ENCODE measurements at regions not wholly inside any gene's neighbourhood (a gene's known extent, or its start where the extent isn't known, plus 50 kb on each side); places are given as distances from the start of the nearest gene placed in this dataset.

DNA sequence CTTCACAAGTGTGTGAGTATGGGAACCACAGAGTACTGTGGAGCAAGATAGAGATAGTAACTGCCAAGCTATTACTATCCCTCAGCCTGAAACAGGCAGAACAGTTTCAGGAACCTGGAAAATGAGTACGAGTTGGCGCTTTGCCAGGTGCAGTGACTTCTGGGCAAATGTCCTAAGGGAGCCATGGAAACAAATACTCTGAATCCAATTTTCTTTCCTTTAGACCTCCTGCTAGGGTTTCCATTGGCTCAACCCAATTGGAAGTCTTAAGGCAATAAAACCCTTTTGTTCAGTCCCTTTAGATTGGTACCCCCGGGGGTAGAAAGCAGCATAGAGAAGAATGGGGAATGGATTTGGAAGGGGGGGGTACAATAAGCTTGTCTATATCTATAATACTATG is 205.0 kb upstream of the EPHA7 start:
- no peak for TF ChIP-seq POLR2A (IDR thresholded peaks at IDR 0.05)
- TF ChIP-seq, protein P1, sequence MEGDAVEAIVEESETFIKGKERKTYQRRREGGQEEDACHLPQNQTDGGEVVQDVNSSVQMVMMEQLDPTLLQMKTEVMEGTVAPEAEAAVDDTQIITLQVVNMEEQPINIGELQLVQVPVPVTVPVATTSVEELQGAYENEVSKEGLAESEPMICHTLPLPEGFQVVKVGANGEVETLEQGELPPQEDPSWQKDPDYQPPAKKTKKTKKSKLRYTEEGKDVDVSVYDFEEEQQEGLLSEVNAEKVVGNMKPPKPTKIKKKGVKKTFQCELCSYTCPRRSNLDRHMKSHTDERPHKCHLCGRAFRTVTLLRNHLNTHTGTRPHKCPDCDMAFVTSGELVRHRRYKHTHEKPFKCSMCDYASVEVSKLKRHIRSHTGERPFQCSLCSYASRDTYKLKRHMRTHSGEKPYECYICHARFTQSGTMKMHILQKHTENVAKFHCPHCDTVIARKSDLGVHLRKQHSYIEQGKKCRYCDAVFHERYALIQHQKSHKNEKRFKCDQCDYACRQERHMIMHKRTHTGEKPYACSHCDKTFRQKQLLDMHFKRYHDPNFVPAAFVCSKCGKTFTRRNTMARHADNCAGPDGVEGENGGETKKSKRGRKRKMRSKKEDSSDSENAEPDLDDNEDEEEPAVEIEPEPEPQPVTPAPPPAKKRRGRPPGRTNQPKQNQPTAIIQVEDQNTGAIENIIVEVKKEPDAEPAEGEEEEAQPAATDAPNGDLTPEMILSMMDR (IDR thresholded peaks at IDR 0.05 in 4 of 5, conservative IDR thresholded peaks at IDR 0.05 in 1 of 5), result no peak

Measured in gastrocnemius medialis (tissue), 4 donors.